H1 (cell line): ENCODE measurements at regions not wholly inside any gene's neighbourhood (a gene's known extent, or its start where the extent isn't known, plus 50 kb on each side); places are given as distances from the start of the nearest gene placed in this dataset.

ENCODE experiments used
- CTCF ChIA-PET: fragments of 300-600 bp; sonication (Branson Sonifier 250); formaldehyde crosslinking; loops from one replicate; lab custom pipeline; 2021; ENCODE audit not compliant: partially characterized antibody; lab: Charles Lee
- POLR2A ChIA-PET: fragments of 300-600 bp; sonication (Branson Sonifier 250); formaldehyde crosslinking; loops from one replicate; lab custom pipeline; 2021; ENCODE audit warnings: inconsistent platforms; ENCODE audit not compliant: partially characterized antibody; lab: Charles Lee
- DNase-seq, 2 experiments: peaks; one replicate each; pipeline versions ENCODE4 v3.0.0 to v3.0.0-alpha.2; 2010 to 2022; ENCODE audit warnings: low spot score in 2 of 2, low read depth in 1 of 2, mixed read lengths in 1 of 2
- FAIRE-seq: peaks from 2 replicates; lab custom pipeline; 2011; peaks lifted over from hg19 to GRCh38; lab: Jason Lieb, UNC
- H2AFZ ChIP-seq: 2 replicates; pipeline ENCODE4 v1.8.1; 2012; ENCODE audit warnings: low read length, inconsistent platforms
- H2AK5ac ChIP-seq: 2 replicates; pipeline ENCODE4 v1.6.1; 2013; ENCODE audit warnings: low read depth, low read length
- H2BK120ac ChIP-seq: replicated peaks from 2 replicates; pipeline ENCODE3; 2013; ENCODE audit warnings: low read depth, low read length, inconsistent platforms
- H2BK12ac ChIP-seq: 2 replicates; pipeline ENCODE4 v1.6.1; 2013; ENCODE audit warnings: low read depth, low read length
- H2BK15ac ChIP-seq: 2 replicates; pipeline ENCODE4 v1.6.1; 2013; ENCODE audit warnings: low read length
- H2BK20ac ChIP-seq: 2 replicates; pipeline ENCODE4 v1.6.1; 2013; ENCODE audit warnings: low read length
- H2BK5ac ChIP-seq: 2 replicates; pipeline ENCODE4 v1.6.1; 2013; ENCODE audit warnings: low read depth, low read length
- H3K14ac ChIP-seq: 2 replicates; pipeline ENCODE4 v1.6.1; 2013; ENCODE audit warnings: inconsistent platforms; ENCODE audit not compliant: insufficient read length
- H3K18ac ChIP-seq: 2 replicates; pipeline ENCODE4 v1.6.1; 2013; ENCODE audit warnings: low read length; ENCODE audit errors: extremely low read depth
- H3K23ac ChIP-seq: 2 replicates; pipeline ENCODE4 v1.6.1; 2013; ENCODE audit warnings: inconsistent platforms; ENCODE audit not compliant: insufficient read length
- H3K23me2 ChIP-seq: 2 replicates; pipeline ENCODE4 v1.6.1; 2013; ENCODE audit warnings: low read depth, low read length
- H3K27ac ChIP-seq: 2 replicates; pipeline ENCODE4 v1.6.1; 2011; ENCODE audit warnings: low read depth, low read length, inconsistent platforms
- H3K27me3 ChIP-seq, 4 experiments: replicated peaks in 1 of 4; 1 replicate in 1 of 4; 2 replicates in 3 of 4; pipeline versions ENCODE4 v1.6.1 to v1.8.1; 2011 to 2013; ENCODE audit warnings: low read length in 3 of 4, mild to moderate bottlenecking in 3 of 4, inconsistent platforms in 2 of 4, mixed read lengths in 2 of 4, moderate library complexity in 1 of 4; ENCODE audit not compliant: control insufficient read depth in 3 of 4, insufficient read depth in 3 of 4; ENCODE audit errors: extremely low read depth in 1 of 4
- H3K36me3 ChIP-seq, 4 experiments: 2 replicates each; pipeline versions ENCODE4 v1.6.1 to v1.8.1; 2011 to 2013; ENCODE audit warnings: mild to moderate bottlenecking in 4 of 4, low read length in 3 of 4, moderate library complexity in 2 of 4, control low read depth in 1 of 4, inconsistent platforms in 1 of 4; ENCODE audit not compliant: insufficient read depth in 4 of 4, control insufficient read depth in 2 of 4
- H3K4ac ChIP-seq: replicated peaks from 2 replicates; pipeline ENCODE3; 2013; ENCODE audit warnings: low read length, low read depth, mixed read lengths, inconsistent platforms; ENCODE audit not compliant: insufficient read length
- H3K4me1 ChIP-seq, 4 experiments: replicated peaks in 1 of 4; 1 replicate in 1 of 4; 2 replicates in 3 of 4; pipeline versions ENCODE4 v1.6.1 to v1.8.1; 2011 to 2013; ENCODE audit warnings: low read length in 3 of 4, inconsistent platforms in 2 of 4, mixed read lengths in 1 of 4; ENCODE audit not compliant: insufficient read depth in 4 of 4, control insufficient read depth in 3 of 4
- H3K4me2 ChIP-seq, 2 experiments: 2 replicates each; pipeline versions ENCODE4 v1.6.1 to v1.8.1; 2011 to 2013; ENCODE audit warnings: low read depth in 2 of 2, low read length in 2 of 2, control low read depth in 1 of 2, inconsistent platforms in 1 of 2, mild to moderate bottlenecking in 1 of 2; ENCODE audit not compliant: insufficient read depth in 1 of 2
- H3K4me3 ChIP-seq, 4 experiments: fragments of 200-600, 300-600 bp in 1 of 4; sonication (generic), shearing (Covaris generic), sonication (Bioruptor Twin) in 1 of 4; 2 replicates each; pipeline versions ENCODE4 v1.5.1 to v1.8.1; 2011 to 2016; ENCODE audit warnings: low read length in 4 of 4, low read depth in 3 of 4, control low read depth in 2 of 4, inconsistent platforms in 2 of 4, mild to moderate bottlenecking in 2 of 4, mixed read lengths in 1 of 4, moderate library complexity in 1 of 4; ENCODE audit not compliant: insufficient read depth in 2 of 4; ENCODE audit errors: extremely low read depth in 1 of 4
- H3K56ac ChIP-seq: replicated peaks from 2 replicates; pipeline ENCODE3; 2013; ENCODE audit warnings: low read depth, mild to moderate bottlenecking, mixed read lengths, low read length, inconsistent platforms; ENCODE audit not compliant: insufficient read length
- H3K79me1 ChIP-seq: 2 replicates; pipeline ENCODE4 v1.6.1; 2013; ENCODE audit warnings: low read depth, low read length, control low read depth
- H3K79me2 ChIP-seq, 2 experiments: 2 replicates each; pipeline versions ENCODE4 v1.6.1 to v1.8.1; 2012 to 2013; ENCODE audit warnings: low read length in 2 of 2, mild to moderate bottlenecking in 2 of 2, inconsistent platforms in 1 of 2; ENCODE audit not compliant: insufficient read depth in 2 of 2, control insufficient read depth in 1 of 2
- H3K9ac ChIP-seq, 4 experiments: replicated peaks in 1 of 4; 1 replicate in 1 of 4; 2 replicates in 3 of 4; pipeline versions ENCODE4 v1.6.1 to v1.8.1; 2011 to 2013; ENCODE audit warnings: low read depth in 3 of 4, low read length in 3 of 4, control low read depth in 2 of 4, mild to moderate bottlenecking in 2 of 4, moderate library complexity in 2 of 4, inconsistent platforms in 1 of 4; ENCODE audit errors: extremely low read depth in 1 of 4
- H3K9me3 ChIP-seq, 2 experiments: 2 replicates each; pipeline versions ENCODE4 v1.6.1 to v1.8.1; 2012 to 2013; ENCODE audit warnings: mild to moderate bottlenecking in 2 of 2, moderate library complexity in 2 of 2, control low read depth in 1 of 2, inconsistent platforms in 1 of 2, low read depth in 1 of 2, low read length in 1 of 2, mixed read lengths in 1 of 2; ENCODE audit not compliant: insufficient read depth in 2 of 2
- H4K20me1 ChIP-seq, 2 experiments: replicated peaks in 1 of 2; 2 replicates each; pipeline versions ENCODE3 to v1.8.1; 2011 to 2013; ENCODE audit warnings: inconsistent platforms in 2 of 2, low read length in 2 of 2, mild to moderate bottlenecking in 1 of 2; ENCODE audit not compliant: insufficient read depth in 2 of 2, control insufficient read depth in 1 of 2
- H4K5ac ChIP-seq: 2 replicates; pipeline ENCODE4 v1.6.1; 2013; ENCODE audit warnings: low read length, low read depth, mixed read lengths, inconsistent platforms; ENCODE audit not compliant: insufficient read length
- H4K8ac ChIP-seq: 2 replicates; pipeline ENCODE4 v1.8.0; 2013; ENCODE audit warnings: mild to moderate bottlenecking, moderate library complexity, low read length, inconsistent platforms; ENCODE audit not compliant: insufficient read depth; ENCODE audit errors: extremely low read depth
- H4K91ac ChIP-seq: replicated peaks from 2 replicates; pipeline ENCODE3; 2013; ENCODE audit warnings: low read length, mixed read lengths, inconsistent platforms; ENCODE audit not compliant: insufficient read length
- CBX8 ChIP-seq: fragments of 300-800, 300-1000 bp; sonication (generic); IDR thresholded peaks from 2 replicates; pipeline ENCODE4 v1.7.1; 2016; ENCODE audit warnings: low read depth, low read length, borderline replicate concordance
- SIX5 ChIP-seq: IDR thresholded peaks from 2 replicates; pipeline ENCODE4 v1.6.1; 2011; ENCODE audit warnings: mild to moderate bottlenecking, low read depth, low read length
- WGBS, 2 experiments: shearing (Covaris generic) in 1 of 2; methylation state at CpG; one replicate each; pipeline versions ENCODE4 v1.1.6 to v1.1.7; 2013 to 2015; ENCODE audit warnings: low lambda C conversion rate in 2 of 2, mixed read lengths in 2 of 2, inconsistent platforms in 1 of 2, low coverage in 1 of 2, missing lambda C conversion rate in 1 of 2; ENCODE audit not compliant: insufficient replicate concordance in 2 of 2, insufficient coverage in 1 of 2, insufficient read length in 1 of 2; ENCODE audit errors: extremely low coverage in 1 of 2, missing lambda C conversion rate in 1 of 2; 5-methylcytosine and 5-hydroxymethylcytosine counted together

DNA sequence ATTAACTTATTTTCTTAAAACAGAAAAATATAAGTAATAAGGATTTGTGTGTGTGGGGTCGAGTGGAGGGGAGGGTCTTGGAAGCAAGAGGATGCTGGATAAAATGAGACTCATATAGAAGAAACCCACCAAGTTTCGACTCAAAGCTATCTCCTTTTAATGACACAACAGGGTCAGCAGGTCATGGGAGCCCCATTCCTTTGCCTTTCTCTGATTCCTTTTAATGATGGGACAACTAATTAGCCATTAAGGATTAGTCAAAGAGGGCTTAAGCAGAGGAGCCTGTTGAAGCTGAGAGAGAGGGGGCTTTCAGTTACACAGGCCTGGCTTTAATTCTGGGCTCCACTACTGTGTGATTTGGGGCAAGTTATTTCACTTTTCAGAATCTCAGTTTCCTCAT, 102.8 kb downstream of the GPR50 start:
- Histone ChIP-seq H2BK120ac (no peak overlapping the region), H4K20me1 (no peaks in the 10 kb centered on the region), H3K4me2 (no peak overlapping the region), H3K18ac (no peak overlapping the region), H3K4me1 (no peaks in the 10 kb centered on the region), H3K56ac (no peak overlapping the region), H3K9ac (no peak overlapping the region), H3K23me2 (no peaks in the 10 kb centered on the region), H2BK15ac (no peak overlapping the region), H3K4me3 (no peak overlapping the region), H3K36me3 (no peaks in the 10 kb centered on the region), H3K27ac (no peak overlapping the region), H2AK5ac (no peak overlapping the region), H3K79me2 (no peaks in the 10 kb centered on the region), H3K79me1 (no peaks in the 10 kb centered on the region), H2AFZ (no peak overlapping the region), H4K5ac (no peak overlapping the region), H3K27me3 (no peaks in the 10 kb centered on the region; a peak in 1 of 7 replicates), H3K9me3 (no peaks in the 10 kb centered on the region), H2BK12ac (no peak overlapping the region), H2BK5ac (no peak overlapping the region), H4K91ac (no peak overlapping the region), H3K4ac (no peak overlapping the region), H3K14ac (no peak overlapping the region), H3K23ac (no peak overlapping the region), H4K8ac (no peak overlapping the region), H2BK20ac (no peak overlapping the region)
- TF ChIP-seq SIX5 (no peak), CBX8 (no peak)
- DNase-seq (no peak), FAIRE-seq (no peak)
- 56 to 100% methylated on average over 1 to 2 of the region's 2 CpGs for WGBS, 2 experiments
- POLR2A ChIA-PET = no interaction called here
- CTCF ChIA-PET = no interaction called here
